Gastroesophageal sphincter (tissue), 3 donors: ENCODE measurements at regions not wholly inside any gene's neighbourhood (a gene's known extent, or its start where the extent isn't known, plus 50 kb on each side); places are given as distances from the start of the nearest gene placed in this dataset.

Source experiments
- CTCF ChIP-seq, 4 experiments: fragments of 200-600 bp in 2 of 4; fragments of 450-650 bp in 2 of 4; sonication (generic) in 1 of 4; IDR thresholded peaks; one replicate each; pipeline ENCODE4 v1.5.1; 2017 to 2019; ENCODE audit warnings: antibody characterized with exemption in 4 of 4, mild to moderate bottlenecking in 2 of 4, moderate library complexity in 2 of 4
- EP300 ChIP-seq: sonication (generic); formaldehyde crosslinking; IDR thresholded peaks from one replicate; pipeline ENCODE4 v1.6.1; 2017; ENCODE audit warnings: antibody characterized with exemption, mild to moderate bottlenecking
- POLR2A ChIP-seq, 2 donors: fragments of 450-650 bp; IDR thresholded peaks; one replicate each; pipeline ENCODE4 v1.6.1; 2017; ENCODE audit warnings: antibody characterized with exemption in 2 of 2, mild to moderate bottlenecking in 2 of 2, moderate library complexity in 1 of 2
- POLR2AphosphoS5 ChIP-seq: sonication (generic); formaldehyde crosslinking; IDR thresholded peaks from one replicate; pipeline ENCODE4 v1.6.1; 2017; ENCODE audit warnings: antibody characterized with exemption

GRCh38 chr11:79890272-79890671 is 449.4 kb upstream of the TENM4 start:
- TF ChIP-seq CTCF (IDR thresholded peaks at IDR 0.05) = no peak
- TF ChIP-seq EP300 = no peak
- TF ChIP-seq POLR2A (IDR thresholded peaks at IDR 0.05) = no peak
- TF ChIP-seq POLR2AphosphoS5 = no peak
